ENCODE measurements at regions not wholly inside any gene's neighbourhood (a gene's known extent, or its start where the extent isn't known, plus 50 kb on each side); places are given as distances from the start of the nearest gene placed in this dataset.

- TF ChIP-seq, protein P1, sequence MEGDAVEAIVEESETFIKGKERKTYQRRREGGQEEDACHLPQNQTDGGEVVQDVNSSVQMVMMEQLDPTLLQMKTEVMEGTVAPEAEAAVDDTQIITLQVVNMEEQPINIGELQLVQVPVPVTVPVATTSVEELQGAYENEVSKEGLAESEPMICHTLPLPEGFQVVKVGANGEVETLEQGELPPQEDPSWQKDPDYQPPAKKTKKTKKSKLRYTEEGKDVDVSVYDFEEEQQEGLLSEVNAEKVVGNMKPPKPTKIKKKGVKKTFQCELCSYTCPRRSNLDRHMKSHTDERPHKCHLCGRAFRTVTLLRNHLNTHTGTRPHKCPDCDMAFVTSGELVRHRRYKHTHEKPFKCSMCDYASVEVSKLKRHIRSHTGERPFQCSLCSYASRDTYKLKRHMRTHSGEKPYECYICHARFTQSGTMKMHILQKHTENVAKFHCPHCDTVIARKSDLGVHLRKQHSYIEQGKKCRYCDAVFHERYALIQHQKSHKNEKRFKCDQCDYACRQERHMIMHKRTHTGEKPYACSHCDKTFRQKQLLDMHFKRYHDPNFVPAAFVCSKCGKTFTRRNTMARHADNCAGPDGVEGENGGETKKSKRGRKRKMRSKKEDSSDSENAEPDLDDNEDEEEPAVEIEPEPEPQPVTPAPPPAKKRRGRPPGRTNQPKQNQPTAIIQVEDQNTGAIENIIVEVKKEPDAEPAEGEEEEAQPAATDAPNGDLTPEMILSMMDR (IDR thresholded peaks at IDR 0.05): no peak
- TF ChIP-seq REST (IDR thresholded peaks at IDR 0.05; ENCODE audit: insufficient read depth in 1 of 2, low read depth in 2 of 2, low read length in 1 of 2) (no peak), TCF7L2 (IDR thresholded peaks at IDR 0.05; ENCODE audit: low read depth, low read length) (no peak), POLR2AphosphoS5 (IDR thresholded peaks at IDR 0.05; ENCODE audit: low read depth, low read length) (no peak), SIN3A (IDR thresholded peaks at IDR 0.05; ENCODE audit: borderline replicate concordance, insufficient read depth, low read depth, low read length) (no peak)
Measured at GRCh38 chr9:38281196-38281595, 111.3 kb upstream of the ALDH1B1 start.
